ENCODE measurements at regions not wholly inside any gene's neighbourhood (a gene's known extent, or its start where the extent isn't known, plus 50 kb on each side); places are given as distances from the start of the nearest gene placed in this dataset.

- TF ChIP-seq USF1 (IDR thresholded peaks at IDR 0.05), result no peak
- TF ChIP-seq FOXM1 (IDR thresholded peaks at IDR 0.05; ENCODE audit: borderline replicate concordance, low read depth), result no peak
- TF ChIP-seq, protein P1, sequence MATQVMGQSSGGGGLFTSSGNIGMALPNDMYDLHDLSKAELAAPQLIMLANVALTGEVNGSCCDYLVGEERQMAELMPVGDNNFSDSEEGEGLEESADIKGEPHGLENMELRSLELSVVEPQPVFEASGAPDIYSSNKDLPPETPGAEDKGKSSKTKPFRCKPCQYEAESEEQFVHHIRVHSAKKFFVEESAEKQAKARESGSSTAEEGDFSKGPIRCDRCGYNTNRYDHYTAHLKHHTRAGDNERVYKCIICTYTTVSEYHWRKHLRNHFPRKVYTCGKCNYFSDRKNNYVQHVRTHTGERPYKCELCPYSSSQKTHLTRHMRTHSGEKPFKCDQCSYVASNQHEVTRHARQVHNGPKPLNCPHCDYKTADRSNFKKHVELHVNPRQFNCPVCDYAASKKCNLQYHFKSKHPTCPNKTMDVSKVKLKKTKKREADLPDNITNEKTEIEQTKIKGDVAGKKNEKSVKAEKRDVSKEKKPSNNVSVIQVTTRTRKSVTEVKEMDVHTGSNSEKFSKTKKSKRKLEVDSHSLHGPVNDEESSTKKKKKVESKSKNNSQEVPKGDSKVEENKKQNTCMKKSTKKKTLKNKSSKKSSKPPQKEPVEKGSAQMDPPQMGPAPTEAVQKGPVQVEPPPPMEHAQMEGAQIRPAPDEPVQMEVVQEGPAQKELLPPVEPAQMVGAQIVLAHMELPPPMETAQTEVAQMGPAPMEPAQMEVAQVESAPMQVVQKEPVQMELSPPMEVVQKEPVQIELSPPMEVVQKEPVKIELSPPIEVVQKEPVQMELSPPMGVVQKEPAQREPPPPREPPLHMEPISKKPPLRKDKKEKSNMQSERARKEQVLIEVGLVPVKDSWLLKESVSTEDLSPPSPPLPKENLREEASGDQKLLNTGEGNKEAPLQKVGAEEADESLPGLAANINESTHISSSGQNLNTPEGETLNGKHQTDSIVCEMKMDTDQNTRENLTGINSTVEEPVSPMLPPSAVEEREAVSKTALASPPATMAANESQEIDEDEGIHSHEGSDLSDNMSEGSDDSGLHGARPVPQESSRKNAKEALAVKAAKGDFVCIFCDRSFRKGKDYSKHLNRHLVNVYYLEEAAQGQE (IDR thresholded peaks at IDR 0.05; ENCODE audit: low read depth), result no peak
- no peak for TF ChIP-seq NFIC (IDR thresholded peaks at IDR 0.05)
- TF ChIP-seq YY1 (IDR thresholded peaks at IDR 0.05; ENCODE audit: low read depth), result no peak
- TF ChIP-seq TCF12 (IDR thresholded peaks at IDR 0.05; ENCODE audit: low read depth), result no peak
- no peak for TF ChIP-seq TAF1 (IDR thresholded peaks at IDR 0.05; ENCODE audit: low read depth)
- TF ChIP-seq TEAD4 (IDR thresholded peaks at IDR 0.05), result no peak
- TF ChIP-seq EP300 (IDR thresholded peaks at IDR 0.05; ENCODE audit: borderline replicate concordance), result no peak
- no peak for TF ChIP-seq MAX (IDR thresholded peaks at IDR 0.05)
Observed at GRCh38 chr4:137213372-137214173, 318.7 kb downstream of the PCDH18 start.

- TF ChIP-seq YY1 (IDR thresholded peaks at IDR 0.05; ENCODE audit: low read depth) (no peak), CEBPB (IDR thresholded peaks at IDR 0.05) (no peak)
Observed at GRCh38 chr4:137212601-137213000, 319.7 kb downstream of the PCDH18 start.

DNA sequence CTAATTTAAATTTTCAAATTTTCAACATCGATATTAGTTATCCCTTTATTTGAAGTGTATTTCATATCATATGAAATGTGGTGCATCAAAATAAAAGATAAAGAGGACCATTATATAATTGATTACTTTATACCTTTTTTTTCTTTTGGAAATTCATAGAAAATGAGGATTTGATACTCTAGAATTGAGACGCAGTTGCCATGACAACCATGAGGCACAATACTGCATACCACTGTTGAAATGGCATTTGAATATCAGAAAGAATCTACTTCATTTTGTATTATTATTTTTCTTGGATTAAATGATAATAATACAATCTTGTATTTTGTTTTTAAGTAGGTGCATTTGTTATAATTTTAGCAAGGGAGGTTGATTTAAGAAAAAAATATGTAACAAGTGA lies 323.1 kb downstream of the PCDH18 start:
- TF ChIP-seq RAD21 (IDR thresholded peaks at IDR 0.05; ENCODE audit: low read depth) (no peak), ZBTB7A (IDR thresholded peaks at IDR 0.05; ENCODE audit: low read depth) (no peak), CEBPB (IDR thresholded peaks at IDR 0.05) (no peak), USF1 (IDR thresholded peaks at IDR 0.05) (no peak), TEAD4 (IDR thresholded peaks at IDR 0.05) (no peak), EP300 (IDR thresholded peaks at IDR 0.05; ENCODE audit: borderline replicate concordance) (no peak)

- TF ChIP-seq NFIC (IDR thresholded peaks at IDR 0.05) (no peak), MAX (IDR thresholded peaks at IDR 0.05) (no peak), ZBTB7A (IDR thresholded peaks at IDR 0.05; ENCODE audit: low read depth) (no peak), EGR1 (IDR thresholded peaks at IDR 0.05) (no peak), FOXM1 (IDR thresholded peaks at IDR 0.05; ENCODE audit: borderline replicate concordance, low read depth) (no peak), TAF1 (IDR thresholded peaks at IDR 0.05; ENCODE audit: low read depth) (no peak), EP300 (IDR thresholded peaks at IDR 0.05; ENCODE audit: borderline replicate concordance) (no peak), TEAD4 (IDR thresholded peaks at IDR 0.05) (no peak), CREB1 (IDR thresholded peaks at IDR 0.05; ENCODE audit: low read depth) (no peak), YY1 (IDR thresholded peaks at IDR 0.05; ENCODE audit: low read depth) (no peak), USF1 (IDR thresholded peaks at IDR 0.05) (no peak), CEBPB (IDR thresholded peaks at IDR 0.05) (no peak), RAD21 (IDR thresholded peaks at IDR 0.05; ENCODE audit: low read depth) (no peak), TCF12 (IDR thresholded peaks at IDR 0.05; ENCODE audit: low read depth) (no peak)
- TF ChIP-seq, protein P1 (IDR thresholded peaks at IDR 0.05; ENCODE audit: low read depth), result no peak
Observed at GRCh38 chr4:137206781-137207180, 325.5 kb downstream of the PCDH18 start.

- TF ChIP-seq CEBPB (IDR thresholded peaks at IDR 0.05) (no peak), USF1 (IDR thresholded peaks at IDR 0.05) (no peak)
Observed at GRCh38 chr4:137203601-137204000, 328.7 kb downstream of the PCDH18 start.

DNA sequence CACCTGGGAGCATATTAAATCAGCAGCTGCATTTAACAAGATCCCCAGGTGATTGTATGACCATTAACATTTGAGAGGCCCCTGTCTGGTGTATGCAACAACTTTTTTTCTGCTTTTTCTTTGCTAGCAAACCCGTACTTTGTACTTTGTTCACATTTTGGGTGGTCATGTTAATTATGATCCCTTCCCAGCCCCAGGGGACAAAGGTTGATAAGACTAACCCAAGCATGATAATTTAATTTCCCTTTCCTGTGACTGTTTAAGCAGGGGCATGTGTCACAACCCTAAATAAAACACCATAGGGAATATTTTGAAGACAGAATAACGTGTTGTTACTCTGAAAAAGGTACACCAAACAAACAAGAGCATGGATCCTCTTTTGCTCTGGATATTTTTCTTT lies 332.0 kb downstream of the PCDH18 start:
- TF ChIP-seq EGR1 (IDR thresholded peaks at IDR 0.05) (no peak), ZBTB7A (IDR thresholded peaks at IDR 0.05; ENCODE audit: low read depth) (no peak), NFIC (IDR thresholded peaks at IDR 0.05) (no peak), USF1 (IDR thresholded peaks at IDR 0.05) (no peak)
- TF ChIP-seq, protein P1 (IDR thresholded peaks at IDR 0.05; ENCODE audit: low read depth), result no peak

Measured in Ishikawa (cell line).